ENCODE measurements at regions not wholly inside any gene's neighbourhood (a gene's known extent, or its start where the extent isn't known, plus 50 kb on each side); places are given as distances from the start of the nearest gene placed in this dataset.

- TF ChIP-seq EZH2phosphoT487 (IDR thresholded peaks at IDR 0.05; ENCODE audit: insufficient read depth, low read depth), result no peak
- TF ChIP-seq EZH2 (IDR thresholded peaks at IDR 0.05; ENCODE audit: insufficient read depth, poor library complexity, severe bottlenecking), result no peak
These were observed 105.9 kb upstream of the LSM8 start for GRCh38 chr7:118078015-118078414.

Measured in GM23248 (cell line).